HG02678 (cell line): ENCODE measurements at regions not wholly inside any gene's neighbourhood (a gene's known extent, or its start where the extent isn't known, plus 50 kb on each side); places are given as distances from the start of the nearest gene placed in this dataset.
"Not testable (repeated sequence)": the region's sequence is repeated elsewhere in the genome, so short reads cannot be mapped to it uniquely, and the experiment has no call there.

Experiments used
- ATAC-seq: cut with Tn5 transposase; IDR thresholded peaks from one replicate; pipeline ENCODE4 v1.9.1; 2021; ENCODE audit warnings: mild to moderate bottlenecking, moderate library complexity; ENCODE audit not compliant: unreplicated experiment

DNA sequence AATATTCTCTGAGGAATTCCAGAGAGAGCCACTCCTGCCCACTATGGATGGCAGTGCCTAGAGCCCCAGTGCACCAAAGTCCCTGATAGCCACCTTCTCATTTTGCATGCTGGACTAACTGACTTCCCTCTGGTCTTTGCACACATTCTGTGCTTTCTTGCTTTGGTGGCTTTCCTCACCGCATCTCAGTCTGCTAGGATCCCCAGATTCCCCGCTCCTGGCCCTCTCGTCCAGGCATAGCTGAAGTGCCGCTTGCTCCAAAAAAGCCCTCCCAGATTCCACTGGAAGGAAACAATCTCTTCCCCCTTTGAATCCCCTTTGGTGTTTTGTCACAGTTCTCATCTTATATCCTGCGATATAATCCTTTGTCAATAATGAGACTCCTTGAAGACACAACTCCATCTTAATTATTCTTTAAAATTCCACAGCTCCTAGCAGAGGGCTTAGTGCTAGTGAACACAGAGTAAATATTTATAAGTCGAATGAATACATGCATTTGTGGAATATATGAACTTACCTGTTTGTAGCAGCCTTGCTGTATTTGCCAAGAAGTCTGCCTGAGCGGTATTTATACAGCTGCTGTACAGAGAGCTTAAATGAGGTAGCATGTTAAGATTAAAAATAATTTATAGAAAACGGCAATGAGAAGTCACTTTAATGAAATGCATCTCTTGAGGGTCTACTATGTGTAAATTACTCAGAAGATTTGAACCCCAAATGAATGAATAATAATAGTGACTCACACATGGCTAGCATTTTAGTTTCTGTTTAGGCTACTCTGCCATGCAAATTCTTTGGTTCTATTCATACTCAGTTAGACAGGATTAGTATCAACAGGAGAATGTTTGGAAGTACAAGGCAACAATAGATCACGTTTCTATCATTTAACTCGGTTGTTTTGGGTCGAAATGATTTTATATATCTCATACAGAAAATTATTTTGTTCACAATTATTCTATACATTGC is 421.9 kb upstream of the TENM3 start:
- no peak for ATAC-seq

DNA sequence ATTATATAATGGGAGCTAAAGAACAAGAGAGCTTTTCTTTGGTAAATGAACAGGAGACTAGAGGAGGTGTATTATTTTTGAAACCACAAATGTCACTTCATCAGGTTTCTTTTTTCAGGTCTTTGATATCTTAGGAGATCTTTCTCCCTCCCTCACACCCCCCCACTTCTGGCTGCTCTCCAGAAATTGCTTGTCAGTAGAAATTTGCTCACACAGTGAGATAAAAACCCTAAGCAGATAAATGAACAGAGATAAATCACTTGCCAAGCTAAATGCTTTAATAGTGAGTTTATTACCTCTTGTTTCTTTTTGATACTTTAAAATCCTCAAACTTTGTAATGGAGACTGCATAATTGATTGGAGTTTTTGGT is 421.2 kb upstream of the TENM3 start:
- ATAC-seq = no peak

GRCh38 chr4:181823183-181823582 is 420.0 kb upstream of the TENM3 start:
- ATAC-seq = no peak

- no peak for ATAC-seq
These were observed 419.6 kb upstream of the TENM3 start for GRCh38 chr4:181823645-181824044.

- no peak for ATAC-seq
These were observed 417.6 kb upstream of the TENM3 start for GRCh38 chr4:181825564-181825963.

GRCh38 chr4:181827246-181827645 is 416.0 kb upstream of the TENM3 start:
- no peak for ATAC-seq

DNA sequence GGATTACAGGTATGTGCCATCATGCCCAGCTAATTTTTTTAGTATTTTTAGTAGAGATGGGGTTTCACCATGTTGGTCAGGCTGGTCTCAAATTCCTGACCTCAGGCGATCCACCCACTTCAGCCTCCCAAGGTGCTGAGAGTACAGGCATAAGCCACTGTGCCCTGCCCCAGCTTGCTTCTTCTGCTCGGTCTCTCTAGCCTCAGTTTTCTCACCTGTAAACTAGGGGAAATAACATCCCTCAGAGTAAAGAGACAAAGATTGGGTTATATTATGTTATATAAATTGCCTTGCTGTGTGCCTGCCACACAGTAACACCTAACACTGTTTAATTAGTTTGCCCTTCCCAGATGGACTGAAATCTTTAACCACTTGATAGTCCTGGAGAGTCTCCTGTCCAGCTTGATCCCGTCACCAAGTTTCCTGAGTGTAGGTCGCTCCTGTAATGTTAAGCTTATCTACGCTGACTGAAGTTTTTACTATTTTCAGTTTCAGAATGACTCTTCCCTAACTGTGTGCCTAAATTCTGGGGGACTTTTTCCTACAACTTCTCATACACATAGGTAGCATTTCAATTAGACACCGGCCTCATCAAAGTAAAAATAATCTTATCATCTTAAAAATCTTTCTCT is 412.7 kb upstream of the TENM3 start:
- no peak for ATAC-seq

GRCh38 chr4:181834071-181834470 is 409.1 kb upstream of the TENM3 start:
- no peak for ATAC-seq

- ATAC-seq = no peak
These were observed 407.9 kb upstream of the TENM3 start for GRCh38 chr4:181835348-181835747.

DNA sequence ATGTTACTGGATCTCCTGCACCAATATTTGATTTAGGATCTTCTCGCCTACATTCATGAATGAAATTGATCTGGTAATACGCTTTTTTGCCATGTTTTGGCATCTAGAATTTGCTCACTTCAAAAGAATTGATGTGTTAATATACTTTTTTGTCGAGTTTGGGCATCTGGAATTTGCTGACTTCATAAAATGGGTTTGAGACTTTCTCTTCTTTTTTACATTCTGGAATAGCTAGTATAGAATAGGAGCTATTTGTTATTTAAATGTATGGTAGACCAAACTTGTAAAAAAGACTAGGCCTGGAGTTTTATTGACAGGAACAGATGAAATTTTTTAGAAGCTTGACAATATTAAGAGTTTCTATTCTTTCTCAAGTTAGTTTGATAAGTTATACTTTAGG is 404.9 kb upstream of the TENM3 start:
- no peak for ATAC-seq

DNA sequence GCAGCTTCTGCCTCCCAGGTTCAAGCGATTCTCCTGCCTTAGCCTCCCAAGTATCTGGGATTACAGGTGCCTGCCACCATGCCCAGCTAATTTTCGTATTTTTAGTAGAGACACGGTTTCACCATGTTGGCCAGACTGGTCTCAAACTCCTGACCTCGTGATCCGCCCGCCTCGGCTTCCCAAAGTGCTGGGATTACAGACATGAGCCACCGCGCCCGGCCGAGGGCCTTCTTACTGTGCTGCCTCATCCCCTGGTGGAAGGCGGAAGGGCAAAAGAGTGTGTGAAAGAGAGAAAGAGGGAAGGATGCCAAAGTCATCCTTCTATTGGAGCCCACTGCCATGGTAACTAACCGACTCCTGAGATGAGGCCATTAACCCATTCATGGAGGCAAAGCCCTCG is 399.4 kb upstream of the TENM3 start:
- not testable (repeated sequence) for ATAC-seq

DNA sequence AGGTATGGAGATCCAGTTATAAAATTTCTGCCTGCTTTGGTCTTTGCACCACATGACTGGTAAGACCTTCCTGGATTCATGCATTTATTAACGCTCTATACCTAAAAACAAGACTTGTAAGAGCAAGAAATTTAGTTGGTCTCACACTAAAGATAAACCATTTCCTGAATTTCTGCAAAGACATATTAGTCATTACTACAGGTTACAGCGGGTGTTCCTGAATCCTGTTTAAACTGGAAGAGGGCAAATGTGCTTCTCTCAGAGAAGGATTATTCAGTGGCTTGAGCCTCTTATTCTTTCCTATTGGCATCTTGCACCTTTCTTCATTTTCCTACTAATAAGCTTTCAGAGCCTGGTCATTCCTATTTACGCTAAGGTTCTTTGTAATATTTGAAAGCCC is 397.6 kb upstream of the TENM3 start:
- ATAC-seq = no peak

DNA sequence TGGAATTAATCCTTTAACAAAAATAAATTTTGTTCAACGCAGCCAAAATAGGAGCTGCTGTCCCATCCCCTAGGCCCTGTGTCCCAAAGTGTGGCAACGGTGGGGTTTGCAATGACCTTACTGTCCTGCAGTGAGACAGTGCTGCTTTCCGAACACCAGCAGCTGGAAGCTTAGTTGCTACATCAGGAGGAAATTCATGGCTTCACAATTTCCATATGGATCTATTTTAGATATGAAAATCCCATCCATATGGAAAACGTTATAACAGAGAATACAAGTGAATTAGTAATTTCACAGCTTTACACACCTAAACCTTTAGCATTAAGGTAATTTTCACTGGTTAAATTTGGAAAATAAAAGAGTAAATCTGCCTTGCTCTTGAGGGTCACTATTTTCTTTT is 396.3 kb upstream of the TENM3 start:
- no peak for ATAC-seq

GRCh38 chr4:181848357-181848756 is 394.8 kb upstream of the TENM3 start:
- ATAC-seq = no peak

DNA sequence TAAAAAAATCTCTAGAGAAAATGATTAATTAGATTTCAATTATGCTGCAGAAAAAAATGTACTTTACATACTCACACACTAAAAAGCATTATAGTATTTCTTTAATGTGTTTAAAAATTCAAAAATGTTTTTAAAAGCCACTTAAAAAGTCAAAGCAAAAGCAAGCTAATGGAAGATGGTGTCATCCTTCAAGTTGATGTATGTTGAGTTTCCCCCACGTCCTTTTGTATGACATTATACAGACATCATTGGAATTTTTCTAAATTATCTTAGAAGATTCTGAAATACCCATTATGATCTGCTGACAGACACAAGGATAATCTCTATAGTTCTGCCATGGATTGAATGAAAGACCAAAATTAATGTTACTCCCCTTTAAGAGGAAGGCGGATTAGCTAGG is 393.7 kb upstream of the TENM3 start:
- ATAC-seq = no peak

DNA sequence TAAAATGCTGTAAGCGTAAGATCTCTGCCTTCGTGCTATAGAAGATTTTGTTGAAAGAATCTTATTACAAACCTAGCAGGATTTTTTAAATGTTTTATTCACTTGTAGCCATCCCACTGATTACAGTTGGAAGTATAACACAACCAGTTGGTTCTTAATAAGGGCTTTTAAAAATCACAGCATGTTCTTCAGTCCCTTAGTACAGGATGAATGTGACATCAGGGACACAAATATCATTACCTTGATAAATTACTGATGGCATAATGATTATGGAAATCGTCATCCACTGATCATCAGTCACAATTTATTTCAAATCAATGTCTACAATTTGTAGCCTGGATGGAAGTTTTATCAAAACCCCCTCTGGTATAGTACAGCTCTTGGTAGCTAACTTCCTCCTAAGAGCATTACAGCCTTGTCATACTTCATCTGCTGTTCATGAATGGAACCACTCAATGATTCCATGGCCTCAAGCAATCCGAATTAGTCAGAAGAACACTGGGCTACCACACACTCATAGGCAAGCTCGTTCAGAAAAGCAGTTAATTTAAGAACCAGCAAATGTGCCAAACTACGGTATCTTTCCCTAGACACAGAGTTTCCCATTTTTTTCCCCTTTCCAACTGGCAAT is 389.2 kb upstream of the TENM3 start:
- ATAC-seq = no peak

GRCh38 chr4:181855307-181855706 is 387.9 kb upstream of the TENM3 start:
- ATAC-seq = no peak

DNA sequence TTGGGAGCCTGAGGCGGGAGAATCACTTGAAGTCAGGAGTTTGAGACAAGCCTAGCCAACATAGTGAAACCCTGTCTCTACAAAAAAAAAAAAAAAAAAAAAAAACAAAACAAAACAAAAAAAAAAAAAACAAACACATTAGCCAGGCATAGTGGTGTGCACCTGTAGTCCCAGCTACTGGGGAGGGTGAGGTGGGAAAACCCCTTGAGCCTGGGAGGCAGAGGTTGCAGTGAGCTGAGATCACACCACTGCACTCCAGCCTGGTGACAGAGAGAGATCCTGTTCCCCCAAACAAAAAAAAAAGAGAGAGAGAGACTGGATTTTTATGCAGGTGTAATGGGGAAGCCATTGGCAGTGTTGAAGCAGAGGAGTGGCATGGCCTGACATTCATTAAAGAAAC is 385.7 kb upstream of the TENM3 start:
- not testable (repeated sequence) for ATAC-seq

DNA sequence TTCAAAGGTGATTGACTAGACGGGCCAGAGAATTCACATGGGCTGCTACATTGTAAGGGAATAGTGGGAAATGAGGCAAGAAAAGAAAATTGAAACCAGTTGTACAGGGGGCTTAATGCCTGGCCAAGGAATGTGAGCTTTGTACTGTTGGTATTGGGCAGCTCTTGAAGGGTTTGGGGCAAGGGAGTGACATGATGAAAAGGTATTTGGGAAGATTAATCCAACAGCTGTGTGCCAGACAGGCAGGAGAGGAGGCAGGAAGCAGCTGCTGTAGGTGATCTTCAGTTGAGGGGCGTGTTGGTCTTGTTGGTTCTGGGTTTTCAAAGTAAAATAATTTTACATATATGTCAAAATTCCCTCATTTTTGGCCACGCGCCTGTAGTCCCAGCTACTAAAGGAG is 384.5 kb upstream of the TENM3 start:
- no peak for ATAC-seq

DNA sequence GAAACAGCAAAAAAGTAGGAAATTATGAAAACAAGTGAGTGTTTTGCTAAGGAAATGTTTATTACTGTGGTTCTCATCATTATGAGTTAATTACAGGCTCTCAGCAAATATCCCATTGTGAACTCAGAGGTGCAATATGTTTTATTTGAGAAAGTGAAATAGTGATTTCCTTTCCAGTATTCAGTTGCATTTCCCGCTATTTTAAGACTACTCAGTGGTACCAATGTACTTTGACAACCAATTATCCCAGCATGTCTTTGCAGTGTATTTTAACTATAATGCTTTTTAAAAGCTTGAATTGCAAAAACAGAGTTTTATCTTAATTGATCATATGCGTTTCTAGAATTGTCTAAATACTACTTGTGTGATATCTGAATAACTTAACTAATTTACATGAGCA is 383.8 kb upstream of the TENM3 start:
- ATAC-seq = no peak

DNA sequence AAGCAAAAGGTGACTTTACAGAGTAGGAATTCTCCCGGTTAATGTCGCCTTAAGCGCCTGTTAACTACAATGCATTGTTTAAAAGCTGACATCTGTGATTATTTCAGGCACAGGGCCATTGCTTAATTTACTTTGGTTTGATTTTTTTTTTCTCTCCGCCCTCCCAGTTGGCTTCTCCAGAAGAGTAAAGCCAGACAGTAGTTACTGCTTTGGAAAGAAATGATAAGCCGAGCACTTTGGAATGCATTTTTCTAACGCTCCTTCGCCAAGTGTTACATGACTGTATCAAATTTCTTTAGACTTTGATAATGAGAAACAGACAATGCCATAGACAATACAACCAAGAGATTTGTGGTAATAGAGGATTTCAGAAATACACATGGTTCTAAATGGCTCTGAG is 383.0 kb upstream of the TENM3 start:
- no peak for ATAC-seq

DNA sequence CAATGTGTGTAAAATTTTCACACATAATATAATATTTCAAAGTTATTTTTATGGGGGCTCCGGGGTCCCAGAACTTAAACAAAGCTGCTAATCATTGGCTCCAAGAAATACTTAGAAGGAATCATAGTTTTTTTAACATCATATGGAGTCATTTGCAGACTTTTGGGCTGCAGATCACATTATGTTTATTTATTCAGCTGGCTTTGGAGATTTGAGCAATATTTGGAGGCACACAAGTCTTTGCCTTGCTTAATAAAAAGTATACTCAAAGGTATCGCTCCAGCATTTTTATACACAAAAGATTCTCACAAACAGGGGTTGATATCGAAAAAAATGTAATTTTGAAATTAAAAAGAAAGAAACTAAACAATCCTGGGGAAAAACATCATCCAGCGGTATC is 382.5 kb upstream of the TENM3 start:
- no peak for ATAC-seq
